ENCODE measurements at regions not wholly inside any gene's neighbourhood (a gene's known extent, or its start where the extent isn't known, plus 50 kb on each side); places are given as distances from the start of the nearest gene placed in this dataset.

GRCh38 chrX:81556880-81557279, 355.0 kb downstream of the SH3BGRL start:
- intact Hi-C loops (cut with micrococcal nuclease; ENCODE audit: unreplicated experiment) (no loop called here), in situ Hi-C loops (cut with HindIII; ENCODE audit: low pct_unique_long_range_greater_than_20kb, low sequenced_read_pairs) (no loop called here)
- DNase-seq (ENCODE audit: low read depth, low spot score): no peak
- TF ChIP-seq TCF7L2 (IDR thresholded peaks at IDR 0.05; ENCODE audit: low read depth, low read length) (no peak), SIN3A (IDR thresholded peaks at IDR 0.05; ENCODE audit: borderline replicate concordance, insufficient read depth, low read depth, low read length) (no peak), POLR2AphosphoS5 (IDR thresholded peaks at IDR 0.05; ENCODE audit: low read depth, low read length) (no peak)
- TF ChIP-seq, protein P1, sequence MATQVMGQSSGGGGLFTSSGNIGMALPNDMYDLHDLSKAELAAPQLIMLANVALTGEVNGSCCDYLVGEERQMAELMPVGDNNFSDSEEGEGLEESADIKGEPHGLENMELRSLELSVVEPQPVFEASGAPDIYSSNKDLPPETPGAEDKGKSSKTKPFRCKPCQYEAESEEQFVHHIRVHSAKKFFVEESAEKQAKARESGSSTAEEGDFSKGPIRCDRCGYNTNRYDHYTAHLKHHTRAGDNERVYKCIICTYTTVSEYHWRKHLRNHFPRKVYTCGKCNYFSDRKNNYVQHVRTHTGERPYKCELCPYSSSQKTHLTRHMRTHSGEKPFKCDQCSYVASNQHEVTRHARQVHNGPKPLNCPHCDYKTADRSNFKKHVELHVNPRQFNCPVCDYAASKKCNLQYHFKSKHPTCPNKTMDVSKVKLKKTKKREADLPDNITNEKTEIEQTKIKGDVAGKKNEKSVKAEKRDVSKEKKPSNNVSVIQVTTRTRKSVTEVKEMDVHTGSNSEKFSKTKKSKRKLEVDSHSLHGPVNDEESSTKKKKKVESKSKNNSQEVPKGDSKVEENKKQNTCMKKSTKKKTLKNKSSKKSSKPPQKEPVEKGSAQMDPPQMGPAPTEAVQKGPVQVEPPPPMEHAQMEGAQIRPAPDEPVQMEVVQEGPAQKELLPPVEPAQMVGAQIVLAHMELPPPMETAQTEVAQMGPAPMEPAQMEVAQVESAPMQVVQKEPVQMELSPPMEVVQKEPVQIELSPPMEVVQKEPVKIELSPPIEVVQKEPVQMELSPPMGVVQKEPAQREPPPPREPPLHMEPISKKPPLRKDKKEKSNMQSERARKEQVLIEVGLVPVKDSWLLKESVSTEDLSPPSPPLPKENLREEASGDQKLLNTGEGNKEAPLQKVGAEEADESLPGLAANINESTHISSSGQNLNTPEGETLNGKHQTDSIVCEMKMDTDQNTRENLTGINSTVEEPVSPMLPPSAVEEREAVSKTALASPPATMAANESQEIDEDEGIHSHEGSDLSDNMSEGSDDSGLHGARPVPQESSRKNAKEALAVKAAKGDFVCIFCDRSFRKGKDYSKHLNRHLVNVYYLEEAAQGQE (IDR thresholded peaks at IDR 0.05; ENCODE audit: insufficient read depth in 1 of 2, low read depth in 2 of 2, low read length in 1 of 2): no peak
- TF ChIP-seq, protein P2, sequence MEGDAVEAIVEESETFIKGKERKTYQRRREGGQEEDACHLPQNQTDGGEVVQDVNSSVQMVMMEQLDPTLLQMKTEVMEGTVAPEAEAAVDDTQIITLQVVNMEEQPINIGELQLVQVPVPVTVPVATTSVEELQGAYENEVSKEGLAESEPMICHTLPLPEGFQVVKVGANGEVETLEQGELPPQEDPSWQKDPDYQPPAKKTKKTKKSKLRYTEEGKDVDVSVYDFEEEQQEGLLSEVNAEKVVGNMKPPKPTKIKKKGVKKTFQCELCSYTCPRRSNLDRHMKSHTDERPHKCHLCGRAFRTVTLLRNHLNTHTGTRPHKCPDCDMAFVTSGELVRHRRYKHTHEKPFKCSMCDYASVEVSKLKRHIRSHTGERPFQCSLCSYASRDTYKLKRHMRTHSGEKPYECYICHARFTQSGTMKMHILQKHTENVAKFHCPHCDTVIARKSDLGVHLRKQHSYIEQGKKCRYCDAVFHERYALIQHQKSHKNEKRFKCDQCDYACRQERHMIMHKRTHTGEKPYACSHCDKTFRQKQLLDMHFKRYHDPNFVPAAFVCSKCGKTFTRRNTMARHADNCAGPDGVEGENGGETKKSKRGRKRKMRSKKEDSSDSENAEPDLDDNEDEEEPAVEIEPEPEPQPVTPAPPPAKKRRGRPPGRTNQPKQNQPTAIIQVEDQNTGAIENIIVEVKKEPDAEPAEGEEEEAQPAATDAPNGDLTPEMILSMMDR (IDR thresholded peaks at IDR 0.05): no peak
- no peak for ATAC-seq
- no peaks in the 10 kb centered on the region for H3K9me3 ChIP-seq (ENCODE audit: control insufficient read depth, insufficient read depth, low read depth, low read length)
- no peaks in the 10 kb centered on the region for H3K4me1 ChIP-seq (ENCODE audit: control insufficient read depth, insufficient read depth, low read length)
- no peaks in the 10 kb centered on the region for H3K36me3 ChIP-seq (ENCODE audit: control insufficient read depth, insufficient read depth, low read length)
- no TSS peak for BruUV-seq (replicated peaks)
- no peak overlapping the region for H3K4me3 ChIP-seq (ENCODE audit: low read depth in 2 of 2, low read length in 2 of 2)
- no peaks in the 10 kb centered on the region for H3K27me3 ChIP-seq (ENCODE audit: control insufficient read depth, insufficient read depth, low read length)
- ChIA-PET POLR2A (no interaction called here), CTCF (no interaction called here)
- H3K27ac ChIP-seq (ENCODE audit: low read length): no peak overlapping the region

- Histone ChIP-seq H3K36me3 (ENCODE audit: control insufficient read depth, insufficient read depth, low read length) (no peaks in the 10 kb centered on the region), H3K4me3 (ENCODE audit: low read depth in 2 of 2, low read length in 2 of 2) (no peak overlapping the region), H3K9me3 (ENCODE audit: control insufficient read depth, insufficient read depth, low read depth, low read length) (no peaks in the 10 kb centered on the region), H3K4me1 (ENCODE audit: control insufficient read depth, insufficient read depth, low read length) (no peaks in the 10 kb centered on the region), H3K27ac (ENCODE audit: low read length) (no peak overlapping the region), H3K27me3 (ENCODE audit: control insufficient read depth, insufficient read depth, low read length) (no peaks in the 10 kb centered on the region)
- ATAC-seq (no peak), DNase-seq (ENCODE audit: low read depth, low spot score) (no peak)
- TF ChIP-seq TCF7L2 (IDR thresholded peaks at IDR 0.05; ENCODE audit: low read depth, low read length): no peak
- no peak for TF ChIP-seq SIN3A (IDR thresholded peaks at IDR 0.05; ENCODE audit: borderline replicate concordance, insufficient read depth, low read depth, low read length)
- no peak for TF ChIP-seq POLR2AphosphoS5 (IDR thresholded peaks at IDR 0.05; ENCODE audit: low read depth, low read length)
- TF ChIP-seq, protein P1 (IDR thresholded peaks at IDR 0.05; ENCODE audit: insufficient read depth in 1 of 2, low read depth in 2 of 2, low read length in 1 of 2): no peak
- in situ Hi-C loops (cut with HindIII; ENCODE audit: low pct_unique_long_range_greater_than_20kb, low sequenced_read_pairs) (no loop called here), intact Hi-C loops (cut with micrococcal nuclease; ENCODE audit: unreplicated experiment) (loop anchor here (5.0 kb wide), 1 partner anchor 1328 kb away; no protein-coding TSS in a partner anchor)
- ChIA-PET CTCF (no interaction called here), POLR2A (no interaction called here)
- no TSS peak for BruUV-seq (replicated peaks)
Observed at GRCh38 chrX:81564851-81565250, 362.9 kb downstream of the SH3BGRL start.
